ENCODE measurements at regions not wholly inside any gene's neighbourhood (a gene's known extent, or its start where the extent isn't known, plus 50 kb on each side); places are given as distances from the start of the nearest gene placed in this dataset.
"Not testable (repeated sequence)": the region's sequence is repeated elsewhere in the genome, so short reads cannot be mapped to it uniquely, and the experiment has no call there.

GRCh38 chr7:115329006-115329405 is 407.1 kb downstream of the MDFIC start:
- DNase-seq = no peak

- no peak for DNase-seq
These were observed 406.1 kb downstream of the MDFIC start for GRCh38 chr7:115328018-115328417.

- no peak for DNase-seq
These were observed 405.4 kb downstream of the MDFIC start for GRCh38 chr7:115327326-115327725.

- DNase-seq = no peak
These were observed 397.6 kb downstream of the MDFIC start for GRCh38 chr7:115319541-115319940.

- not testable (repeated sequence) for DNase-seq
These were observed 388.4 kb downstream of the MDFIC start for GRCh38 chr7:115310316-115310715.

- no peak for DNase-seq
These were observed 384.7 kb downstream of the MDFIC start for GRCh38 chr7:115306586-115306985.

- no peak for DNase-seq
These were observed 378.5 kb downstream of the MDFIC start for GRCh38 chr7:115300231-115300870.

GRCh38 chr7:115299397-115300037 is 377.6 kb downstream of the MDFIC start:
- DNase-seq = no peak

- no peak for DNase-seq
These were observed 375.8 kb downstream of the MDFIC start for GRCh38 chr7:115297656-115298055.

- DNase-seq = no peak
These were observed 371.8 kb downstream of the MDFIC start for GRCh38 chr7:115293628-115294240.

- no peak for DNase-seq
These were observed 370.5 kb downstream of the MDFIC start for GRCh38 chr7:115292381-115292780.

GRCh38 chr7:115289971-115290370 is 368.1 kb downstream of the MDFIC start:
- no peak for DNase-seq

- no peak for DNase-seq
These were observed 354.9 kb downstream of the MDFIC start for GRCh38 chr7:115276791-115277190.

- DNase-seq = not testable (repeated sequence)
These were observed 352.0 kb downstream of the MDFIC start for GRCh38 chr7:115273855-115274254.

GRCh38 chr7:115273139-115273772 is 351.4 kb downstream of the MDFIC start:
- DNase-seq = no peak

- DNase-seq = no peak
These were observed 349.7 kb downstream of the MDFIC start for GRCh38 chr7:115271332-115272235.

GRCh38 chr7:115269486-115269885 is 347.6 kb downstream of the MDFIC start:
- no peak for DNase-seq

GRCh38 chr7:115267503-115267902 is 345.6 kb downstream of the MDFIC start:
- no peak for DNase-seq

- no peak for DNase-seq
These were observed 338.5 kb downstream of the MDFIC start for GRCh38 chr7:115260381-115260780.

- no peak for DNase-seq
These were observed 330.6 kb downstream of the MDFIC start for GRCh38 chr7:115252461-115252860.

- DNase-seq = no peak
These were observed 327.2 kb downstream of the MDFIC start for GRCh38 chr7:115249080-115249479.

- DNase-seq = no peak
These were observed 319.3 kb downstream of the MDFIC start for GRCh38 chr7:115241151-115241550.

- no peak for DNase-seq
These were observed 318.3 kb downstream of the MDFIC start for GRCh38 chr7:115240242-115240641.

Data from activated CD4-positive, alpha-beta T cell treated with anti-CD3 and anti-CD28 coated beads for 48 hours (primary cell).